ENCODE measurements at regions not wholly inside any gene's neighbourhood (a gene's known extent, or its start where the extent isn't known, plus 50 kb on each side); places are given as distances from the start of the nearest gene placed in this dataset.

DNA sequence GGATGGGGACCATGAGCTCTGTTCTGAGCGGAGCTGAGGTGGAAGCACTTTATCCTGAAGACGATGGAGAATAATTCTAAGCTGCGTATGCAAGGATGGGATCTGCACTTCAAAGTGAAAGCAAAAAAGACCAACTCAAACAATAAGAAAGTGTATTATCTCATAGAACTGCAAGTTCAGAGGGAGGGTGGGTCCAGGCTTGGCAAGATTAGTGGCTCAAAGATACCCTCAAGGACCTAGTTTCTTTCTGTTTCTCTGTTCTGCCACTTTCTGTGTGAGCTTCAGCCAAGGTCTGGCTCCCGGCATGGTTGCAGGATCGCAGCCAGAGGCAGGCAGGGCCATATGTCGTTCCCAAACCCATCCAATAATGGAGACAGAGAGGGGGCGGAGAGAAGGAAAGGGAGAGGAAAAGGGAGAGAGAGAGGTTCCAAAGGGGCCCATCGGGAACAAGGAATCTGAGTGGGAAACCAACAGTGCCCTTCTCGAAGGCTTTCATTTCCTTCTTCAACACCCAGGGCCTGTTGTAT is 169.2 kb upstream of the NCK2 start:
- peaks cover 38% of the 10 kb centered on the region for H3K27me3 Mint-ChIP-seq (ENCODE audit: insufficient read depth, unreplicated experiment)
- ChIA-PET CTCF (interaction anchor here (0.7 to 3.2 kb wide), 9 partner anchors 21 to 1007 kb away, joined by 3 to 10 read pairs (median 4); no protein-coding TSS in a partner anchor), POLR2A (no interaction called here)
- intact Hi-C loops (cut with micrococcal nuclease): loop anchor here (1.0 to 5.0 kb wide), 3 partner anchors 172 to 510 kb away; no protein-coding TSS in a partner anchor
- H3K4me1 Mint-ChIP-seq (ENCODE audit: insufficient read depth, unreplicated experiment): peaks cover 15% of the 10 kb centered on the region
- BruUV-seq (replicated peaks): no TSS peak
- H3K27ac Mint-ChIP-seq (ENCODE audit: low read depth, unreplicated experiment): no peak overlapping the region
- TF ChIP-seq, protein P1, sequence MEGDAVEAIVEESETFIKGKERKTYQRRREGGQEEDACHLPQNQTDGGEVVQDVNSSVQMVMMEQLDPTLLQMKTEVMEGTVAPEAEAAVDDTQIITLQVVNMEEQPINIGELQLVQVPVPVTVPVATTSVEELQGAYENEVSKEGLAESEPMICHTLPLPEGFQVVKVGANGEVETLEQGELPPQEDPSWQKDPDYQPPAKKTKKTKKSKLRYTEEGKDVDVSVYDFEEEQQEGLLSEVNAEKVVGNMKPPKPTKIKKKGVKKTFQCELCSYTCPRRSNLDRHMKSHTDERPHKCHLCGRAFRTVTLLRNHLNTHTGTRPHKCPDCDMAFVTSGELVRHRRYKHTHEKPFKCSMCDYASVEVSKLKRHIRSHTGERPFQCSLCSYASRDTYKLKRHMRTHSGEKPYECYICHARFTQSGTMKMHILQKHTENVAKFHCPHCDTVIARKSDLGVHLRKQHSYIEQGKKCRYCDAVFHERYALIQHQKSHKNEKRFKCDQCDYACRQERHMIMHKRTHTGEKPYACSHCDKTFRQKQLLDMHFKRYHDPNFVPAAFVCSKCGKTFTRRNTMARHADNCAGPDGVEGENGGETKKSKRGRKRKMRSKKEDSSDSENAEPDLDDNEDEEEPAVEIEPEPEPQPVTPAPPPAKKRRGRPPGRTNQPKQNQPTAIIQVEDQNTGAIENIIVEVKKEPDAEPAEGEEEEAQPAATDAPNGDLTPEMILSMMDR (IDR thresholded peaks at IDR 0.05; ENCODE audit: unreplicated experiment): no peak
- no peak for DNase-seq (ENCODE audit: unreplicated experiment)
- H3K4me3 Mint-ChIP-seq (ENCODE audit: unreplicated experiment): peak overlapping the region; percentile 38
- no peaks in the 10 kb centered on the region for H3K36me3 Mint-ChIP-seq (ENCODE audit: insufficient read depth, unreplicated experiment)
- no peaks in the 10 kb centered on the region for H3K9me3 Mint-ChIP-seq (ENCODE audit: unreplicated experiment)

DNA sequence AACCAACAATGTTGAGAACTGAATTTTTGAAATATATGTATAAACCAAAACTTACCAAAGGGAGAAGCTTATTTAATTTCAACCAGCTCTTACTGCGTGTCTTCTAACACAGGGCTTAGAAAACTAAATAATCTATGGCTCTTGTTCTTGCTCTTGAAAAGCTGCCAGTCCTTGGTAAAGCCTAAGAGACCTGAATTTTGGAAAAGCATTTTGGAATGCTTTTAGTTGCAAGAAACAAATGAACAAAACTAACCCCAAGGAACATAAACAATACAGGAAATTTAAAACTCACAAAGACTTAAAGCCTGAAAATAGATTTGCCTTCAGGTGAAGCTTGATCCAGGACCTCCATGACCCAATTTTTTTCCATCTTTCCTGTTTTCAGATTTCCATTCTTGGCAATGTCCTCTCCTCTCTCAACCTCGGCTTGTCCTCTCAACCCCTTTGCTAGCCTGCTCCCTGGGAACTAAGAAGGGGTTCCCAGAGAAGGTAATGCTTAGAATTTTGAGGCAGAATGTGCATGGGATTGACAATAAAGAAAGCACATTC is 169.8 kb upstream of the NCK2 start:
- Mint-ChIP-seq H3K27ac (ENCODE audit: low read depth, unreplicated experiment) (no peak overlapping the region), H3K4me3 (ENCODE audit: unreplicated experiment) (no peak overlapping the region), H3K9me3 (ENCODE audit: unreplicated experiment) (no peaks in the 10 kb centered on the region), H3K36me3 (ENCODE audit: insufficient read depth, unreplicated experiment) (no peaks in the 10 kb centered on the region), H3K27me3 (ENCODE audit: insufficient read depth, unreplicated experiment) (peaks cover 45% of the 10 kb centered on the region), H3K4me1 (ENCODE audit: insufficient read depth, unreplicated experiment) (peaks cover 15% of the 10 kb centered on the region)
- intact Hi-C loops (cut with micrococcal nuclease): loop anchor here (5.0 kb wide), 2 partner anchors 172 to 392 kb away; no protein-coding TSS in a partner anchor
- TF ChIP-seq, protein P1 (IDR thresholded peaks at IDR 0.05; ENCODE audit: unreplicated experiment): no peak
- DNase-seq (ENCODE audit: unreplicated experiment): no peak
- ChIA-PET POLR2A (no interaction called here), CTCF (interaction anchor here (0.6 to 3.2 kb wide), 11 partner anchors 22 to 1007 kb away, joined by 3 to 10 read pairs (median 4); no protein-coding TSS in a partner anchor)
- BruUV-seq (replicated peaks): no TSS peak

DNA sequence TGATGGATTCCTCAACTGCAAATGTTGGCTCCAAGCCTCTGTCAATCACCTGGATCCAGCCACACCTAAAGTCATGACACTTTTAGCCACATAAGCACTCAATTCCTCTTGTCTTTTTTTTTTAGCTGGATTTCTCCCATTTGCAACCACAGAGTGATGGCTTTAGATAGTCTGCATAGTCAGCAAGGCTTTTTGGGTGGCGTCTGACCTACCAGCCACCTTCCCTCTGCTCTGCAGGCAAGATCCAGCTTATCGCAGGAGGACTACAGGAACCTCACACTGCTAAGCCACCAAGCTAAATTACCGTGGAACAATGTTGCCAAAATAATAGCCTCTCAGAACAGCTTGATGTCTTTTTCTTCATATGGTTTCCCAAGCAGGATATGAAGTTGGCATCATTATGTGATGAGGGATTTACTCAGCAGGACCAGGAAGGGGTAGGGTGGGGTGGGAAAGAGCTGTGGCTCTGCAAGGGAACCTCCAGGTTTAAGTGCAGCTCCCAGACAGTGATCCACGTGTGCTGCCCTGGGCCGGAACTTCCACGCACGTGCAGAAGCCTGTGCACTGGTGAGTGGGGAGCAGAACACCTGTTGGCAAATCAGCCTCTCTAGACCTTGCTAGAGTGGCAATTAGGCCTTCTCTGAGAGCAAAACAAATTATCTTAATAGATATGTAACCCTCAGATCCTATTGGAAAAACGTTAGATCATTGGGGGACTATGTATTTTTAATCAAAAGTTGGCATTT is 170.6 kb upstream of the NCK2 start:
- intact Hi-C loops (cut with micrococcal nuclease): no loop called here
- POLR2A ChIA-PET: no interaction called here
- BruUV-seq (replicated peaks): no TSS peak
- Mint-ChIP-seq H3K27ac (ENCODE audit: low read depth, unreplicated experiment) (no peak overlapping the region), H3K4me3 (ENCODE audit: unreplicated experiment) (no peak overlapping the region), H3K36me3 (ENCODE audit: insufficient read depth, unreplicated experiment) (no peaks in the 10 kb centered on the region), H3K4me1 (ENCODE audit: insufficient read depth, unreplicated experiment) (peaks cover 15% of the 10 kb centered on the region), H3K9me3 (ENCODE audit: unreplicated experiment) (no peaks in the 10 kb centered on the region), H3K27me3 (ENCODE audit: insufficient read depth, unreplicated experiment) (peaks cover 51% of the 10 kb centered on the region)
- CTCF ChIA-PET: interaction anchor here (0.7 to 3.2 kb wide), 7 partner anchors 10 to 1008 kb away, joined by 3 to 10 read pairs (median 4); no protein-coding TSS in a partner anchor
- TF ChIP-seq, protein P1 (IDR thresholded peaks at IDR 0.05; ENCODE audit: unreplicated experiment): no peak
- no peak for DNase-seq (ENCODE audit: unreplicated experiment)

DNA sequence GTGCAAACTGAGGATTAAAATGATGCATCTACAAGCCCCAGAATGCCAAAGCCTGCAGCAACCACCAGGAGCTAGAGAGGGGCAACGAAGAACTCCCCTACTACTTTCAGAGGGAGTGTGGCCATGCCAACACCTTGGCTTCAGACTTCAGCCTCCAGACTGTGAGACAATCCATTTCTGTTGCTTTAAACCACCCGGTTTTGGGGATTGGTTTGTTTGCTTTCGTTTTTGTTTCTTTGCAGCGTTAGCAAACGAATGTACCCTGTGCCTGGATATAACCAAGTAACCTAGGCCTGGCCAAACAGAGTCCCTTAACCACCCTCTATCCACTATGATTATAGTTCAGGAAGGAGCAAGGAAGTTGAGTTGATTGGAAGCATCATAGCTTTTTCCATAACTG is 171.2 kb upstream of the NCK2 start:
- Mint-ChIP-seq H3K27me3 (ENCODE audit: insufficient read depth, unreplicated experiment) (peaks cover 51% of the 10 kb centered on the region), H3K27ac (ENCODE audit: low read depth, unreplicated experiment) (no peak overlapping the region), H3K4me1 (ENCODE audit: insufficient read depth, unreplicated experiment) (peaks cover 15% of the 10 kb centered on the region), H3K36me3 (ENCODE audit: insufficient read depth, unreplicated experiment) (no peaks in the 10 kb centered on the region), H3K4me3 (ENCODE audit: unreplicated experiment) (no peak overlapping the region), H3K9me3 (ENCODE audit: unreplicated experiment) (no peaks in the 10 kb centered on the region)
- TF ChIP-seq, protein P1 (IDR thresholded peaks at IDR 0.05; ENCODE audit: unreplicated experiment): no peak
- POLR2A ChIA-PET: no interaction called here
- BruUV-seq (replicated peaks): no TSS peak
- intact Hi-C loops (cut with micrococcal nuclease): no loop called here
- DNase-seq (ENCODE audit: unreplicated experiment): no peak
- CTCF ChIA-PET: interaction anchor here (0.7 to 1.4 kb wide), 4 partner anchors 10 to 167 kb away, joined by 3 to 4 read pairs (median 4); no protein-coding TSS in a partner anchor
